ENCODE measurements at regions not wholly inside any gene's neighbourhood (a gene's known extent, or its start where the extent isn't known, plus 50 kb on each side); places are given as distances from the start of the nearest gene placed in this dataset.

DNA sequence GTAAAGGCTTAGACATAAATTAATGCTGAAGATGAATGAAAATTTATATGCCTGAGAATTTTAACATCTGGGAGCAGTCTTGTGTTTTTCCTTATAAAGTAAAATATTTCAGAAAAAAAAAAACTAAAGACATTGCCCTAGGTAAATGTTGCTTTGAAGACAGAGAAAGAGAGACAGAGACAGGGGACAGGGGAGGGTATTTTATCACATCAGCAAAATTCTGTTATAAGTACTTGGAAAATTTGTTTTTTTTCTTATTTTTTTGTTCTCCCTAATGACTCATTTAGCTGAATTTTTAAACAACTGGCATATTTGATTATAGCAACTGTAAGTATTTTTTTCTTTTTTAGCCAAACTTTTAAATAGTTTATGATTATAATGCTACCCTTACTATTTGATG is 1540.6 kb upstream of the GBE1 start:
- TF ChIP-seq, protein P1, sequence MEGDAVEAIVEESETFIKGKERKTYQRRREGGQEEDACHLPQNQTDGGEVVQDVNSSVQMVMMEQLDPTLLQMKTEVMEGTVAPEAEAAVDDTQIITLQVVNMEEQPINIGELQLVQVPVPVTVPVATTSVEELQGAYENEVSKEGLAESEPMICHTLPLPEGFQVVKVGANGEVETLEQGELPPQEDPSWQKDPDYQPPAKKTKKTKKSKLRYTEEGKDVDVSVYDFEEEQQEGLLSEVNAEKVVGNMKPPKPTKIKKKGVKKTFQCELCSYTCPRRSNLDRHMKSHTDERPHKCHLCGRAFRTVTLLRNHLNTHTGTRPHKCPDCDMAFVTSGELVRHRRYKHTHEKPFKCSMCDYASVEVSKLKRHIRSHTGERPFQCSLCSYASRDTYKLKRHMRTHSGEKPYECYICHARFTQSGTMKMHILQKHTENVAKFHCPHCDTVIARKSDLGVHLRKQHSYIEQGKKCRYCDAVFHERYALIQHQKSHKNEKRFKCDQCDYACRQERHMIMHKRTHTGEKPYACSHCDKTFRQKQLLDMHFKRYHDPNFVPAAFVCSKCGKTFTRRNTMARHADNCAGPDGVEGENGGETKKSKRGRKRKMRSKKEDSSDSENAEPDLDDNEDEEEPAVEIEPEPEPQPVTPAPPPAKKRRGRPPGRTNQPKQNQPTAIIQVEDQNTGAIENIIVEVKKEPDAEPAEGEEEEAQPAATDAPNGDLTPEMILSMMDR (conservative IDR thresholded peaks at IDR 0.05; ENCODE audit: low read length): no peak
- TF ChIP-seq EZH2phosphoT487 (IDR thresholded peaks at IDR 0.05; ENCODE audit: borderline replicate concordance): no peak
